ENCODE measurements at regions not wholly inside any gene's neighbourhood (a gene's known extent, or its start where the extent isn't known, plus 50 kb on each side); places are given as distances from the start of the nearest gene placed in this dataset.

- TF ChIP-seq, protein P1, sequence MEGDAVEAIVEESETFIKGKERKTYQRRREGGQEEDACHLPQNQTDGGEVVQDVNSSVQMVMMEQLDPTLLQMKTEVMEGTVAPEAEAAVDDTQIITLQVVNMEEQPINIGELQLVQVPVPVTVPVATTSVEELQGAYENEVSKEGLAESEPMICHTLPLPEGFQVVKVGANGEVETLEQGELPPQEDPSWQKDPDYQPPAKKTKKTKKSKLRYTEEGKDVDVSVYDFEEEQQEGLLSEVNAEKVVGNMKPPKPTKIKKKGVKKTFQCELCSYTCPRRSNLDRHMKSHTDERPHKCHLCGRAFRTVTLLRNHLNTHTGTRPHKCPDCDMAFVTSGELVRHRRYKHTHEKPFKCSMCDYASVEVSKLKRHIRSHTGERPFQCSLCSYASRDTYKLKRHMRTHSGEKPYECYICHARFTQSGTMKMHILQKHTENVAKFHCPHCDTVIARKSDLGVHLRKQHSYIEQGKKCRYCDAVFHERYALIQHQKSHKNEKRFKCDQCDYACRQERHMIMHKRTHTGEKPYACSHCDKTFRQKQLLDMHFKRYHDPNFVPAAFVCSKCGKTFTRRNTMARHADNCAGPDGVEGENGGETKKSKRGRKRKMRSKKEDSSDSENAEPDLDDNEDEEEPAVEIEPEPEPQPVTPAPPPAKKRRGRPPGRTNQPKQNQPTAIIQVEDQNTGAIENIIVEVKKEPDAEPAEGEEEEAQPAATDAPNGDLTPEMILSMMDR (IDR thresholded peaks at IDR 0.05): no peak
- TF ChIP-seq, protein P2, sequence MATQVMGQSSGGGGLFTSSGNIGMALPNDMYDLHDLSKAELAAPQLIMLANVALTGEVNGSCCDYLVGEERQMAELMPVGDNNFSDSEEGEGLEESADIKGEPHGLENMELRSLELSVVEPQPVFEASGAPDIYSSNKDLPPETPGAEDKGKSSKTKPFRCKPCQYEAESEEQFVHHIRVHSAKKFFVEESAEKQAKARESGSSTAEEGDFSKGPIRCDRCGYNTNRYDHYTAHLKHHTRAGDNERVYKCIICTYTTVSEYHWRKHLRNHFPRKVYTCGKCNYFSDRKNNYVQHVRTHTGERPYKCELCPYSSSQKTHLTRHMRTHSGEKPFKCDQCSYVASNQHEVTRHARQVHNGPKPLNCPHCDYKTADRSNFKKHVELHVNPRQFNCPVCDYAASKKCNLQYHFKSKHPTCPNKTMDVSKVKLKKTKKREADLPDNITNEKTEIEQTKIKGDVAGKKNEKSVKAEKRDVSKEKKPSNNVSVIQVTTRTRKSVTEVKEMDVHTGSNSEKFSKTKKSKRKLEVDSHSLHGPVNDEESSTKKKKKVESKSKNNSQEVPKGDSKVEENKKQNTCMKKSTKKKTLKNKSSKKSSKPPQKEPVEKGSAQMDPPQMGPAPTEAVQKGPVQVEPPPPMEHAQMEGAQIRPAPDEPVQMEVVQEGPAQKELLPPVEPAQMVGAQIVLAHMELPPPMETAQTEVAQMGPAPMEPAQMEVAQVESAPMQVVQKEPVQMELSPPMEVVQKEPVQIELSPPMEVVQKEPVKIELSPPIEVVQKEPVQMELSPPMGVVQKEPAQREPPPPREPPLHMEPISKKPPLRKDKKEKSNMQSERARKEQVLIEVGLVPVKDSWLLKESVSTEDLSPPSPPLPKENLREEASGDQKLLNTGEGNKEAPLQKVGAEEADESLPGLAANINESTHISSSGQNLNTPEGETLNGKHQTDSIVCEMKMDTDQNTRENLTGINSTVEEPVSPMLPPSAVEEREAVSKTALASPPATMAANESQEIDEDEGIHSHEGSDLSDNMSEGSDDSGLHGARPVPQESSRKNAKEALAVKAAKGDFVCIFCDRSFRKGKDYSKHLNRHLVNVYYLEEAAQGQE (IDR thresholded peaks at IDR 0.05; ENCODE audit: insufficient read depth in 1 of 2, low read depth in 2 of 2, low read length in 1 of 2): no peak
- TF ChIP-seq POLR2AphosphoS5 (IDR thresholded peaks at IDR 0.05; ENCODE audit: low read depth, low read length): no peak
- TF ChIP-seq SIN3A (IDR thresholded peaks at IDR 0.05; ENCODE audit: borderline replicate concordance, insufficient read depth, low read depth, low read length): no peak
Measured at GRCh38 chr7:50220273-50220672, 84.2 kb upstream of the IKZF1 start.
